LNCAP (cell line): ENCODE measurements at regions not wholly inside any gene's neighbourhood (a gene's known extent, or its start where the extent isn't known, plus 50 kb on each side); places are given as distances from the start of the nearest gene placed in this dataset.

Source experiments
- CTCF ChIP-seq: fragments of 450-650 bp; IDR thresholded peaks from 2 replicates; pipeline ENCODE4 v1.5.1; 2017; ENCODE audit warnings: mild to moderate bottlenecking

GRCh38 chr14:71371711-71372396 lies 464.6 kb downstream of the PCNX1 start:
- no peak for TF ChIP-seq CTCF

GRCh38 chr14:71372411-71372838 lies 465.2 kb downstream of the PCNX1 start:
- TF ChIP-seq CTCF: no peak

GRCh38 chr14:71373773-71374172 lies 466.5 kb downstream of the PCNX1 start:
- no peak for TF ChIP-seq CTCF

GRCh38 chr14:71374989-71375388 lies 467.7 kb downstream of the PCNX1 start:
- no peak for TF ChIP-seq CTCF

- no peak for TF ChIP-seq CTCF
Observed at GRCh38 chr14:71377099-71377498, 469.8 kb downstream of the PCNX1 start.

GRCh38 chr14:71380271-71380670 lies 473.0 kb downstream of the PCNX1 start:
- no peak for TF ChIP-seq CTCF

GRCh38 chr14:71381814-71382213 lies 474.6 kb downstream of the PCNX1 start:
- no peak for TF ChIP-seq CTCF

GRCh38 chr14:71382315-71382714 lies 475.1 kb downstream of the PCNX1 start:
- TF ChIP-seq CTCF: no peak
